ENCODE measurements at regions not wholly inside any gene's neighbourhood (a gene's known extent, or its start where the extent isn't known, plus 50 kb on each side); places are given as distances from the start of the nearest gene placed in this dataset.

- TF ChIP-seq, protein P1, sequence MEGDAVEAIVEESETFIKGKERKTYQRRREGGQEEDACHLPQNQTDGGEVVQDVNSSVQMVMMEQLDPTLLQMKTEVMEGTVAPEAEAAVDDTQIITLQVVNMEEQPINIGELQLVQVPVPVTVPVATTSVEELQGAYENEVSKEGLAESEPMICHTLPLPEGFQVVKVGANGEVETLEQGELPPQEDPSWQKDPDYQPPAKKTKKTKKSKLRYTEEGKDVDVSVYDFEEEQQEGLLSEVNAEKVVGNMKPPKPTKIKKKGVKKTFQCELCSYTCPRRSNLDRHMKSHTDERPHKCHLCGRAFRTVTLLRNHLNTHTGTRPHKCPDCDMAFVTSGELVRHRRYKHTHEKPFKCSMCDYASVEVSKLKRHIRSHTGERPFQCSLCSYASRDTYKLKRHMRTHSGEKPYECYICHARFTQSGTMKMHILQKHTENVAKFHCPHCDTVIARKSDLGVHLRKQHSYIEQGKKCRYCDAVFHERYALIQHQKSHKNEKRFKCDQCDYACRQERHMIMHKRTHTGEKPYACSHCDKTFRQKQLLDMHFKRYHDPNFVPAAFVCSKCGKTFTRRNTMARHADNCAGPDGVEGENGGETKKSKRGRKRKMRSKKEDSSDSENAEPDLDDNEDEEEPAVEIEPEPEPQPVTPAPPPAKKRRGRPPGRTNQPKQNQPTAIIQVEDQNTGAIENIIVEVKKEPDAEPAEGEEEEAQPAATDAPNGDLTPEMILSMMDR (IDR thresholded peaks at IDR 0.05; ENCODE audit: control extremely low read depth in 1 of 3, insufficient read depth in 1 of 3, low read depth in 1 of 3, low read length in 3 of 3): no peak
- TF ChIP-seq TAF7 (optimal IDR thresholded peaks at IDR 0.05; ENCODE audit: borderline replicate concordance, low read depth, low read length) (no peak), POLR2A (IDR thresholded peaks at IDR 0.05; ENCODE audit: control extremely low read depth in 1 of 2, low read depth in 2 of 2, low read length in 2 of 2) (no peak), YY1 (IDR thresholded peaks at IDR 0.05; ENCODE audit: low read depth, low read length) (no peak), KDM5A (IDR thresholded peaks at IDR 0.05; ENCODE audit: low read length) (no peak), SIN3A (conservative IDR thresholded peaks at IDR 0.05 in 1 of 2, IDR thresholded peaks at IDR 0.05 in 1 of 2; ENCODE audit: low read depth in 1 of 2, low read length in 2 of 2) (no peak), POLR2AphosphoS5 (IDR thresholded peaks at IDR 0.05; ENCODE audit: low read depth, low read length) (no peak)
Observed at GRCh38 chr2:18180031-18180610, 301.7 kb downstream of the KCNS3 start.
